ENCODE measurements at regions not wholly inside any gene's neighbourhood (a gene's known extent, or its start where the extent isn't known, plus 50 kb on each side); places are given as distances from the start of the nearest gene placed in this dataset.

GRCh38 chr1:229105109-229105508 is 165.8 kb upstream of the RAB4A start:
- intact Hi-C loops (cut with DNase I) = loop anchor here in 1 of 10 donors (10.0 kb wide), 1 partner anchor 60 kb away; no protein-coding TSS in a partner anchor
- H3K4me1 ChIP-seq = peaks cover 0 to 18% (median 0%) of the 10 kb centered on the region in 12 donors
- WGBS, 4 donors = 70 to 87% (median 80%) methylated on average over 3 of the region's 3 CpGs
- TF ChIP-seq CTCF (IDR thresholded peaks at IDR 0.05) = no peak
- TF ChIP-seq POLR2A (IDR thresholded peaks at IDR 0.05) = no peak
- no peak overlapping the region for H3K27ac ChIP-seq
- no peaks in the 10 kb centered on the region for H3K36me3 ChIP-seq
- H3K4me3 ChIP-seq = no peak overlapping the region
- DNase-seq (no peak), ATAC-seq (no peak)
- peaks cover 0 to 6% (median 0%) of the 10 kb centered on the region in 12 donors for H3K9me3 ChIP-seq
- H3K27me3 ChIP-seq = peaks cover 0 to 4% (median 0%) of the 10 kb centered on the region in 9 donors

- H3K27ac ChIP-seq = no peak overlapping the region
- ATAC-seq (no peak), DNase-seq (no peak)
- peaks cover 0 to 2% (median 0%) of the 10 kb centered on the region in 9 donors for H3K27me3 ChIP-seq
- H3K4me3 ChIP-seq = no peak overlapping the region
- peaks cover 0 to 19% (median 0%) of the 10 kb centered on the region in 12 donors for H3K4me1 ChIP-seq
- H3K9me3 ChIP-seq = peaks cover 0 to 6% (median 0%) of the 10 kb centered on the region in 12 donors
- TF ChIP-seq CTCF (IDR thresholded peaks at IDR 0.05) = no peak
- no peak for TF ChIP-seq POLR2A (IDR thresholded peaks at IDR 0.05)
- no peaks in the 10 kb centered on the region for H3K36me3 ChIP-seq
- 86 to 89% (median 87%) methylated on average over 11 of the region's 11 CpGs for WGBS, 4 donors
- intact Hi-C loops (cut with DNase I) = loop anchor here in 1 of 10 donors (10.0 kb wide), 1 partner anchor 59 kb away; no protein-coding TSS in a partner anchor
Measured at GRCh38 chr1:229105822-229106525, 164.9 kb upstream of the RAB4A start.

- TF ChIP-seq POLR2A (IDR thresholded peaks at IDR 0.05) (no peak), CTCF (IDR thresholded peaks at IDR 0.05) (no peak)
- intact Hi-C loops (cut with DNase I) = loop anchor here in 1 of 10 donors (10.0 kb wide), 1 partner anchor 58 kb away; no protein-coding TSS in a partner anchor
- H3K9me3 ChIP-seq = peaks cover 0 to 6% (median 0%) of the 10 kb centered on the region in 12 donors
- H3K36me3 ChIP-seq = no peaks in the 10 kb centered on the region
- no peak overlapping the region for H3K27ac ChIP-seq
- WGBS, 4 donors = 85 to 93% (median 87%) methylated on average over 7 of the region's 7 CpGs
- no peaks in the 10 kb centered on the region for H3K27me3 ChIP-seq
- peaks cover 0 to 19% (median 0%) of the 10 kb centered on the region in 12 donors for H3K4me1 ChIP-seq
- ATAC-seq (no peak), DNase-seq (no peak)
- H3K4me3 ChIP-seq = no peak overlapping the region
Measured at GRCh38 chr1:229106526-229107125, 164.3 kb upstream of the RAB4A start.

DNA sequence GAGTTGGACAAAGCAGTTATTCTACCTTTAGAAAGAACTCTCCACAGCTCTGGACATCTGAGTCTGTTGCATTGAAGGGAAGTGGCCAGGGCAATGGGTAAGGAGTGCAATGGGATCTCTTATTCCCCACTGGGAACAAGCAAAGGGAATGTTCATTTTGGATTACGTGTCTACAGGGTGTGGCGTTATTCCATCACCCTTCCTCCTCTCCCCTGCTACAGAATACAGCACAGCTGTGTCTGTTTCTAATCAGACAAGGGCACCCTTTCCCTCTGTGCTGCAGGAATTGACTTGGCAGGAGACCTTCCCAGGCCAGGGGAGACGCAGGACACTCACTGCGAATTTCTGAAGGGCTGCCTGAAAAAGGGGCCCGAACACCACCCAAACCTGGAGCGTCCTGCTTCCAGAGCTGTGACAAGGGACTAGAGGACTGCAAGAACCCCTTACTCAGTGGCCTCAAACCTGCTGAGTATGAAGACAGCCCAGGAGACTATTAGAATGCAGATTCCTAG is 163.6 kb upstream of the RAB4A start:
- TF ChIP-seq CTCF (IDR thresholded peaks at IDR 0.05) = no peak
- no peak for TF ChIP-seq POLR2A (IDR thresholded peaks at IDR 0.05)
- WGBS, 4 donors = 85 to 89% (median 87%) methylated on average over 6 of the region's 6 CpGs
- Histone ChIP-seq H3K27ac (no peak overlapping the region), H3K27me3 (no peaks in the 10 kb centered on the region), H3K4me1 (peaks cover 0 to 19% (median 0%) of the 10 kb centered on the region in 12 donors), H3K4me3 (no peak overlapping the region), H3K36me3 (no peaks in the 10 kb centered on the region), H3K9me3 (peaks cover 0 to 6% (median 0%) of the 10 kb centered on the region in 12 donors)
- DNase-seq (no peak), ATAC-seq (peak in 1 of 4 donors; percentile 42)
- intact Hi-C loops (cut with DNase I) = loop anchor here in 1 of 10 donors (10.0 kb wide), 1 partner anchor 57 kb away; no protein-coding TSS in a partner anchor
